ENCODE measurements at regions not wholly inside any gene's neighbourhood (a gene's known extent, or its start where the extent isn't known, plus 50 kb on each side); places are given as distances from the start of the nearest gene placed in this dataset.

GRCh38 chr12:89927226-89927698, 218.6 kb upstream of the ATP2B1 start:
- H3K27me3 ChIP-seq (ENCODE audit: low read length), result no peaks in the 10 kb centered on the region
- H3K9me3 ChIP-seq (ENCODE audit: insufficient read depth, low read length), result no peaks in the 10 kb centered on the region
- H3K4me3 ChIP-seq (ENCODE audit: insufficient read depth, low read length, poor library complexity, severe bottlenecking), result peak overlapping the region; percentile 56
- H3K36me3 ChIP-seq (ENCODE audit: low read length), result 0 out of 2 replicates have a peak, but pooled peaks cover 5% of the 10 kb centered on the region
- TF ChIP-seq CTCF (IDR thresholded peaks at IDR 0.05; ENCODE audit: insufficient read depth, low read length, poor library complexity, severe bottlenecking) (no peak), EZH2phosphoT487 (conservative IDR thresholded peaks at IDR 0.05; ENCODE audit: low read length) (no peak)
- H2AFZ ChIP-seq (ENCODE audit: low read depth, low read length, severe bottlenecking), result peak overlapping the region; percentile 69
- no peaks in the 10 kb centered on the region for H4K20me1 ChIP-seq (ENCODE audit: low read depth, low read length)
- H3K4me2 ChIP-seq (ENCODE audit: low read depth, low read length, poor library complexity, severe bottlenecking), result peak overlapping the region; percentile 95
- H3K9me2 ChIP-seq (replicated peaks; ENCODE audit: insufficient read depth, low read length), result no peaks in the 10 kb centered on the region
- H3F3A ChIP-seq (ENCODE audit: insufficient read depth), result peaks cover 33% of the 10 kb centered on the region
- peak overlapping the region; percentile 49 for H3K9ac ChIP-seq (ENCODE audit: low read length)
- H3K79me2 ChIP-seq (ENCODE audit: insufficient read depth, low read length), result no peaks in the 10 kb centered on the region
- peak overlapping the region; percentile 98 for H3K27ac ChIP-seq (ENCODE audit: low read depth, low read length)

- Histone ChIP-seq H3K27ac (ENCODE audit: low read depth, low read length) (no peak overlapping the region), H3K9me3 (ENCODE audit: insufficient read depth, low read length) (no peaks in the 10 kb centered on the region), H3K9ac (ENCODE audit: low read length) (no peak overlapping the region), H3K4me2 (ENCODE audit: low read depth, low read length, poor library complexity, severe bottlenecking) (no peak overlapping the region), H3K4me3 (ENCODE audit: insufficient read depth, low read length, poor library complexity, severe bottlenecking) (no peak overlapping the region), H2AFZ (ENCODE audit: low read depth, low read length, severe bottlenecking) (no peak overlapping the region), H3K79me2 (ENCODE audit: insufficient read depth, low read length) (no peaks in the 10 kb centered on the region), H3K27me3 (ENCODE audit: low read length) (no peaks in the 10 kb centered on the region), H4K20me1 (ENCODE audit: low read depth, low read length) (no peaks in the 10 kb centered on the region), H3K36me3 (ENCODE audit: low read length) (no peaks in the 10 kb centered on the region), H3F3A (ENCODE audit: insufficient read depth) (peaks cover 30% of the 10 kb centered on the region), H3K9me2 (replicated peaks; ENCODE audit: insufficient read depth, low read length) (no peaks in the 10 kb centered on the region)
- TF ChIP-seq EZH2phosphoT487 (conservative IDR thresholded peaks at IDR 0.05; ENCODE audit: low read length) (no peak), CTCF (IDR thresholded peaks at IDR 0.05; ENCODE audit: insufficient read depth, low read length, poor library complexity, severe bottlenecking) (no peak)
Measured at GRCh38 chr12:89924191-89924590, 215.6 kb upstream of the ATP2B1 start.

- no peak overlapping the region for H3K27ac ChIP-seq (ENCODE audit: low read depth, low read length)
- H3K4me2 ChIP-seq (ENCODE audit: low read depth, low read length, poor library complexity, severe bottlenecking), result no peak overlapping the region
- TF ChIP-seq EZH2phosphoT487 (conservative IDR thresholded peaks at IDR 0.05; ENCODE audit: low read length) (no peak), CTCF (IDR thresholded peaks at IDR 0.05; ENCODE audit: insufficient read depth, low read length, poor library complexity, severe bottlenecking) (no peak)
- H3K9ac ChIP-seq (ENCODE audit: low read length), result no peak overlapping the region
- H3K36me3 ChIP-seq (ENCODE audit: low read length), result no peaks in the 10 kb centered on the region
- H3K9me2 ChIP-seq (replicated peaks; ENCODE audit: insufficient read depth, low read length), result no peaks in the 10 kb centered on the region
- no peak overlapping the region for H2AFZ ChIP-seq (ENCODE audit: low read depth, low read length, severe bottlenecking)
- no peaks in the 10 kb centered on the region for H3K79me2 ChIP-seq (ENCODE audit: insufficient read depth, low read length)
- peaks cover 20% of the 10 kb centered on the region for H3F3A ChIP-seq (ENCODE audit: insufficient read depth)
- no peaks in the 10 kb centered on the region for H3K9me3 ChIP-seq (ENCODE audit: insufficient read depth, low read length)
- H3K4me3 ChIP-seq (ENCODE audit: insufficient read depth, low read length, poor library complexity, severe bottlenecking), result no peak overlapping the region
- H4K20me1 ChIP-seq (ENCODE audit: low read depth, low read length), result no peaks in the 10 kb centered on the region
- no peaks in the 10 kb centered on the region for H3K27me3 ChIP-seq (ENCODE audit: low read length)
Measured at GRCh38 chr12:89923091-89923490, 214.5 kb upstream of the ATP2B1 start.
